GM18873 (cell line): ENCODE measurements at regions not wholly inside any gene's neighbourhood (a gene's known extent, or its start where the extent isn't known, plus 50 kb on each side); places are given as distances from the start of the nearest gene placed in this dataset.
"Not testable (repeated sequence)": the region's sequence is repeated elsewhere in the genome, so short reads cannot be mapped to it uniquely, and the experiment has no call there.

ENCODE experiments used
- ATAC-seq: cut with Tn5 transposase; IDR thresholded peaks from one replicate; pipeline ENCODE4 v1.9.1; 2021; ENCODE audit warnings: mild to moderate bottlenecking, moderate library complexity, moderate number of reproducible peaks; ENCODE audit not compliant: unreplicated experiment, low FRiP score

DNA sequence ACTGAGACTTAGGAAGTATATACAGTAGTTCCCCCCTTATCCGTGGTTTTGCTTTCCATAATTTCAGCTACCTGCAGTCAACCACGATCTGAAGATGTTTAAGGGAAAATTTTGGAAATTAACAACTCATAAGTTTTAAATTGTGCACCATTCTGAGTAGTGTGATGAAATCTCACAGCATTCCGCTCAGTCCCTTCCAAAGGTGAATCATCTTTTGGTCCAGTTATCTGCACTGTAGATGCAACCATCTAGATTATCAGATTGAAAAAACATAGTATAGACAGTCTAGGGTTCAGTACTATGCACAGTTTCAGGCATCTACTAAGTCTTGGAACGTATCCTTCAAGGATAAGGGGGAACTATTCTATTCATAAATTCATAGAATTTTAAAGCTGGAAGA lies 109.0 kb downstream of the ANXA3 start:
- no peak for ATAC-seq

DNA sequence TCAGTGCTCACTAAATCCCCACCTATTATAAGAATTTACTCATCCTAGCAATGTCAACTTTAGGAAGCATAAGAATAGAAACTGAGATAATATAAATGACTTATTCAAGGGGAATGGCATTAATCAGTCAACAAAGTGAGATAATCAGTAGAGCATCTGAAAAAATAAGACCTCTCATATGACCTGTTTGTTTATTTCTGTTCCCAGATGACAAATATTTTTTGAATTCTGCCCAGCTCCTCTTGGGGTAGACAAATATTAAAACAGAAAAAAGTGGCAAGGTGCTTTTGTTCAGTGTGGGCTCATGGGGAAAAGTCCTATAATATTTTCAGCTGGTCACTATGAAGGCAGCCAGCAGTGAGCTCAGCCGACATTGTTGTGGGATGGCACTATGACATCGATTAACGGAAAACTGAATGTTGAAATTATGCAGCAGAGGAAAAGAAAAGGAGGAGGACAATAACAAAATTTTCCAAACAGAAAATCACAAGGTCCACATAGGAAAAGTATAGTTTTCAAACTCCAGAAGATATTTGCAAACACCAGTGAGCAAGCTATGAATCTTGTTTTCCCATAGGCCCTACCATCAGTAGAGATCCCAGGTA lies 109.6 kb downstream of the ANXA3 start:
- no peak for ATAC-seq

DNA sequence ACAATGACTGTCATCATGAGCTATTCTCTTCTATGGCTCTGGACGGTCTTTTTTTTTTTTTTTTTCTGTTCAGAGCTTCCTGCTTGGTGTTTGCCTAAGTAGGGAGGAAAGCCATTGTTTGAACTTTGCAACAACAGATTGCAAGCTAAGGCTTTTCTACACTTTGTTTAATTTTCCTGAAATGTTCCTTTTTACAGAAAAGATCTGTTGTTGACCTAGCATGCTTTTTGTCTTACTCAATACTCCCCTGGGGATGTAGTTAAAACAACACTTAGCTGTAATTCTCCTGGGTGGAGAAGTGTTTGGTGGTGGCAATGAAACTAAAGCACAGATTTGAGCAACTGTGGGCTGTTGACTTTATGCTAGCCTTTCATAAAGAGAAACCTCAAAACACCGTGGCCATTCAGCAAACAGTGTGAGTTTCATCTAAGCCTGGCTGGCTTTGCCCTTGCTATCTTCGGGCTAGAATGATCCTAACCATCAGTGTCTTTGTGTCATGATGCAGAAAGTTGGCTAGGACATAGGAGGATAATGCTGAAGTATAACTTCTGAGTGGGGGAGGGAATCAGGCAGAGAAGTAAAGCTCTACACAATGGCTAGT lies 110.5 kb downstream of the ANXA3 start:
- ATAC-seq, result peak; percentile 85

- ATAC-seq, result no peak
These were observed 111.1 kb downstream of the ANXA3 start for GRCh38 chr4:78662658-78663057.

DNA sequence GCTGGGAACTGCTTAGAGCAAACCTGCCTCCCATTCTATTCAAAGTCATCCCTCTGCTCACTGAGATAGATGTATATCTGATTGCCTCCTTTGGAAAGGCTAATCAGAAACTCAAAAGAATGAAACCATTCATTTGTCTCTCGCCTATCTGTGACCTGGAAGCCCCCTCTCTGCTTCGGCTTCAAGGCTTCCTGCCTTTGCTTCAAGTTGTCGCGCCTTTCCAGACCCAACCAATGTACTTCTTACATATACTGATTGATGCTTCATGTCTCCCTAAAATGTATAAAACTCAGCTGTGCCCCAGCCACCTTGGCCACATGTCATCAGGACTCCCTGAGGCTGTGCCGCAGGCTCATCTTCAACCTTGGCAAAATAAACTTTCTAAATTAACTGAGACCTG lies 111.9 kb upstream of the BMP2K start:
- not testable (repeated sequence) for ATAC-seq

- ATAC-seq, result no peak
These were observed 110.9 kb upstream of the BMP2K start for GRCh38 chr4:78665216-78665770.

DNA sequence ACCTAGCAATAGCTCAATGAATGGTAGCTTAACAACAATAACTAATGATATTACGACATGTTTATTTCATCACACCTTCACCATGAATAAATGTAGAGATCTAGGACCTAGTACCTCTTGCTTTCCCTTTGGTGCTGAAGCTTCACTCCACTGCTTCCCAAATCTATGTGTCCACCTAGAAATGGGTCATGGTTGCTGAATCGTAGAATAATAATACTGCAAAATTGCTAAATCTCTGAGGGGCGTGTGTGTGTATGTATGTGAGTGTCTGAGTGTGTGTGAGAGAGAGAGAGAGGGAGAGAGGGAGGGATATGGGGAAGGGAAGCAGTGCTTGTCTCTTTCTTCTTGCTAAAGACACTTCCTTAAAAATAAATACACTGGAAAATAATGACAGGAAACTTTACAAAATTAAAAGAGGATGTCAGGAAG lies 109.3 kb upstream of the BMP2K start:
- no peak for ATAC-seq

- no peak for ATAC-seq
These were observed 108.8 kb upstream of the BMP2K start for GRCh38 chr4:78667325-78667724.

DNA sequence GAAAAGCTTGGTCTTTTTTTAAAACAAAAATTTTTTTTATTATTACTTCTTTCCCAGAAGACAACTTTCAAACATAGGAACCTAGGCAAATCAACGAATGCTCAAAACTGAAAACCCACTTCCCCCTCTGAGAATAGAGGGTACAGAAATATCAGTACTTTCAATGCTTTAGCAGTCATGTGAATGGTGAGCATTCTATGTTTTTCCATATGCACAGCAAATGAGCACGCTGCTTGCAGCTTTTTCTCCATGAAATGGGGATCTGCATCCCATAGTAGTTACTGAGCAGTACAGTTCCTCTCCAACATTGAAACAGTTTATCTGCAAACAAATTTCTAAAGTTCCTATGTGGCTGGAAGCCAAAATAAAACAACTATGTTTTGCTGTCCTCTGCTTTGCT lies 108.4 kb upstream of the BMP2K start:
- ATAC-seq, result no peak

GRCh38 chr4:78669453-78669852 lies 106.7 kb upstream of the BMP2K start:
- no peak for ATAC-seq

GRCh38 chr4:78671903-78672815 lies 104.0 kb upstream of the BMP2K start:
- no peak for ATAC-seq

- ATAC-seq, result no peak
These were observed 102.8 kb upstream of the BMP2K start for GRCh38 chr4:78673337-78673736.

GRCh38 chr4:78675325-78675724 lies 100.8 kb upstream of the BMP2K start:
- ATAC-seq, result no peak

DNA sequence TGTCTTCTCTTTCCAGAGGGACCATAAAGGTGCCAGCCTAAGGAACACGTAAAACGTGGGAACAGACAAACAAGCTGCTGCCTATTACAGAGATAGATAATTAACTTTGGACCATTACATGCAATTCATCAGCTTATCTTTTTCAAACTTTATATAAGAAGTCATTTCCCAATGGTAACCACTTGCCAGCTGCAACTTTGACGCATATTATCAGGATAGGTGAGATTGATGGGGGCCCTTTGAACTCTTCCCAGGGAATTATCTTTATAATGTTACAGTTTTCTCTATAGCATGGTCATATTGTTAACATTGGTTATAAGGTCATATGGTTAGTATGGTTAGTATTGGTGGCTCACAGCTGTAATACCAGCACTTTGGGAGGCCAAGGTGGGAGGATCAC lies 94.1 kb upstream of the BMP2K start:
- no peak for ATAC-seq

- ATAC-seq, result no peak
These were observed 92.8 kb upstream of the BMP2K start for GRCh38 chr4:78683352-78683751.

DNA sequence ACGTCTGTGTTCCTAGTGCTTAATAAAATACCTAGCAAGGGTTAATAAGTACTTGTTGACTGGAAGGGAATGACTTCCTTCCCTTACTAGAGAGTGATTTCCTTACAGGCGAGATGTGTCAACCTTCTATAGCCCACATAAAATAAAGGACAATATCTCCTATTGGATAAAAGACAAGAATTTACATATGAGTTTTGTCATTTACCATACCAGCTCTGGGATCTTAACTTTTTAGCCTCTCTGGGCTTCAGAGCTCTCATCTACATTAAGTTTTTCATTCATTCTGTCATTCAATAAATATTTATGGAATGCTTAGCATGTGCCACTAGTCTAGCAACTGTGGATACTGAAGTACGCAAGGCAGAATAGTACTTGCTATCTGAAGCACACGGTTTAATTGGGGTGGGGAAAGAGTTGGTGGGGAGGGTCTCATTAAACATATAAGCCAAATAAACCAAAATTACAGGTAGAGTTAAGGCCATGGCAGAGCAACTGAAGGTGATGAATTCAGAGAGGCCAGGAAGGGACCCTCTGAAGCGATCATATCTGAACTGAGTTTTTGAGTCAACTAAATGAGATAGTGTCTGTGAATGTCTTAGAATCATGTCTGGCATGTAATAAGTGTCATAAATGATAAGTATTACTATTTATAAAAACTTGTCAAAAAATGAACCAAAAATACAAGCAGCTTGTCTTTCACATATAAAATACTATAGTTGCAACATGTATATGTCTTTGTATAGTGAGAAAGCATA lies 91.6 kb upstream of the BMP2K start:
- ATAC-seq, result no peak

- no peak for ATAC-seq
These were observed 88.3 kb upstream of the BMP2K start for GRCh38 chr4:78687818-78688217.

- ATAC-seq, result no peak
These were observed 87.8 kb upstream of the BMP2K start for GRCh38 chr4:78688366-78688765.

- no peak for ATAC-seq
These were observed 86.9 kb upstream of the BMP2K start for GRCh38 chr4:78689261-78689660.

- no peak for ATAC-seq
These were observed 86.3 kb upstream of the BMP2K start for GRCh38 chr4:78689700-78690323.
